GM12874 (cell line): ENCODE measurements at regions not wholly inside any gene's neighbourhood (a gene's known extent, or its start where the extent isn't known, plus 50 kb on each side); places are given as distances from the start of the nearest gene placed in this dataset.

Source experiments
- TF ChIP-seq, protein P1 (sequence below): IDR thresholded peaks from 2 replicates; pipeline ENCODE4 v1.5.1; 2011; ENCODE audit warnings: low read depth, mild to moderate bottlenecking, control low read depth, low read length, moderate library complexity; ENCODE audit not compliant: insufficient read depth

DNA sequence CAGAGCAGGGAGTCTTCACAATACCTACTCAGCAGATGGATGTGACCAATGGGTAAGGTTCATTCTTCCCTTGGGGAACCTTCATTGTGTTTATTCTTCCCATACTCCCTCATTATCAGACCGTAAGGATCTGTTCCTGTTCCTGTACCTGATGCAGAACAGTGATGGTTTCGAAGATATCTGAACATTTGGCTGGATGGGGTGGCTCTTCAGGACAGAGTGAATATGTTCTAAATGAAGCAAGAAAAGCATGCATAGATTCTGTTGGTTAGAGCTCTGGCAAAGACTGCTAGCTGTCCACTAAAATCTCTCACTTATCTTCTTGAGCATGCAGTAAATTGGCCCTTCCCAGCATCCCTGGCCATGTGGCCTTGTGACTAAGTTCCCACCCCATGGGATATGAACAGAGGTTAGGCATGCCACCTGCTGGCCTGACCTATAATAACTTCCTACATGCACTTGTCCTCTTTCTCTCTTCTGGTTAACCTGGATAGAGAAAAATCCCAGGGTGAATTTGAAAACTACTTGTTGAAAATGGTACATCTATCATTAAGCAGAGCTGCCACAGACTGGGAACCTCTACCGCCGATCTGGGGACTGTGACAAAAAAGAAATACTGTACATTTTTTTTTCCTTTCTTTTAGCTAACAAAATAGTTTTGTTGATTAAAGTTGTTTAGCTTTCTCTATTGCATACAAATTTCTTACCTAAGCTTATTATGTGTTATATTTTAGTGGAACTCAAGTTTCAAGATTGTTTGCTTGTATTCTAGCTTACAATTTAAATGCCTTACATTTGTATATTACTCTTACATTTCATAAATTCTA is 60.0 kb upstream of the BANK1 start:
- TF ChIP-seq, protein P1, sequence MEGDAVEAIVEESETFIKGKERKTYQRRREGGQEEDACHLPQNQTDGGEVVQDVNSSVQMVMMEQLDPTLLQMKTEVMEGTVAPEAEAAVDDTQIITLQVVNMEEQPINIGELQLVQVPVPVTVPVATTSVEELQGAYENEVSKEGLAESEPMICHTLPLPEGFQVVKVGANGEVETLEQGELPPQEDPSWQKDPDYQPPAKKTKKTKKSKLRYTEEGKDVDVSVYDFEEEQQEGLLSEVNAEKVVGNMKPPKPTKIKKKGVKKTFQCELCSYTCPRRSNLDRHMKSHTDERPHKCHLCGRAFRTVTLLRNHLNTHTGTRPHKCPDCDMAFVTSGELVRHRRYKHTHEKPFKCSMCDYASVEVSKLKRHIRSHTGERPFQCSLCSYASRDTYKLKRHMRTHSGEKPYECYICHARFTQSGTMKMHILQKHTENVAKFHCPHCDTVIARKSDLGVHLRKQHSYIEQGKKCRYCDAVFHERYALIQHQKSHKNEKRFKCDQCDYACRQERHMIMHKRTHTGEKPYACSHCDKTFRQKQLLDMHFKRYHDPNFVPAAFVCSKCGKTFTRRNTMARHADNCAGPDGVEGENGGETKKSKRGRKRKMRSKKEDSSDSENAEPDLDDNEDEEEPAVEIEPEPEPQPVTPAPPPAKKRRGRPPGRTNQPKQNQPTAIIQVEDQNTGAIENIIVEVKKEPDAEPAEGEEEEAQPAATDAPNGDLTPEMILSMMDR, result peak; percentile 57

DNA sequence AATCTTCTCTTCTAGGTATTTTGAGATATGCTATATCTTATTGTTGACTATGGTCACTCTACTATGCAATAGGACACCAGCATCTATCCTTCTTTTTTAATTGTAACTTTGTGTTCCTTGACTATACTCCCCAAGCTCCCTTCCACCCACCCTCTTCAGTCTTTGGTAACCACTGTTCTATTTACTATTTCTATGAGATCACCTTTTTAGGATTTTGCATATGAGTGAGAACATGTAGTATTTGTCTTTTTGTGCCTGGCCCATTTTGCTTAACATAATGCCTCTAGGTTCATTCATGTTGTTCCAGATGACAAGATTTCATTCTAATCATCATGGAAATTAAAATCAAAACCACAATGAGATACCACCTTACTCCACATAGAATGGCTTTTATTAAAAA is 63.3 kb upstream of the BANK1 start:
- TF ChIP-seq, protein P1, result no peak

DNA sequence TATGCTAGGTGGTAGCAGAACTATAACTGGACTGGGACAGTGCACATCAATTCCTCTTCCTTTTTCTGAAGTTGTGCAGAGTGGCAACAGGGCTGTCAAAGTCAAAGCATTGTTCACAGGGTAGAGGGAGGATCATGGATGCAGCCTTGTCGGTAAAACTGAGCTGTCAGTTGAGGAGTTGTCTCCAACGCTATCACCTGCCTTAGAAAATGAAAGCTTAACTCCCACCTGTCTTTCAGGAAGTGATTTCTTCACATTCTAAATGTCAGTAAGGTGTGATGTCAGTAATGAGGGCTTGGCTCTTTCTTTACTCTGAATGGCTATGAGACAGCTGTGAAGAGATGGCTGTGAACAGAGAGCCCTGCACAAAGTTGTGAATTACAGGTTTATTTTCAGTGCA is 66.4 kb upstream of the BANK1 start:
- TF ChIP-seq, protein P1, result no peak

DNA sequence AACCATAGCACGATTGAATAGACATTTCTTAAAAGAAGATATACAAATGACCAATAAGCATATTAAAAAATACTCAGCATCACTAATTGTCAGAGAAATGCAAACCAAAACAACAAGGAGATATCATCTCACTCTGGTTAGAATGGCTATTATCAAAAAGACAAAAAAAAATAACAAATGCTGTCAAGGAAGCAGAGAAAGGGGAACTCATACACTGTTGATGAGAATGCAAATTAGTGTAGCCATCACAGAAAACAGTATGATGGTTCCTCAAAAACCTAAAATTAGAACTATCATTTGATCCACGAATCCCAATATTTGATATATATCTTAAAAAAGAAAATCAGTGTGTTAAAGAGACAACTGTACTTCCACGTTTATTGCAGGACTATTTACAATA is 71.7 kb upstream of the BANK1 start:
- TF ChIP-seq, protein P1, result no peak

DNA sequence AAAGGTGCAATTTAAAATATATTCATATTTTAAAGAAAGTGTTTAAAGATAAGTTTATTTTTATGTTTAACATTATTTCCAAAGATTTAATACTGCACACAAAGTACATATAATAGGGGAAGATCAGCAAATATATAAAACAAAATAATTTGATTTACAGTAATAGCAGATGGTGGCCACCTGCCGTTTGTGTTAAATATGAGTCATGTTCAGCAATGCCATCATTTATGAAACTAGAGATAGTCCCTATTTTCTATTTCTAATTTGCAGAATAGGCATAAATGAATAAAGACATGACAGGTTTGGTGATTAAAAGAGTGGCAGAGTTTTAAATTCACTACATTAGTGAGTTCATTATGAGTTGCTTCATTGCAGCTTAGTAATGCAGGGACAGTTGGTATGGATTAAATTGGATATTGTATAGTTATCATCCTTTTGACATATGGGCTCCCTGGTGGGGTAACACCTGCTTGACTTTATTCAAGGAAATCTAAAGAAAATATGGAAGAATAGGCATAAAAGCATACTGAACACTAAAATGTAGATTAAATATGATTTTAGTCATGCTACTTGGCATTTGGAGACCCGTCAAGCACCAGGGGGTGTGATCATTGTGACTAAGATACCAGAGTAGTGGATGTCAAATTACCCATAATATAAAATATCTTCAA is 78.8 kb upstream of the BANK1 start:
- TF ChIP-seq, protein P1, result no peak

DNA sequence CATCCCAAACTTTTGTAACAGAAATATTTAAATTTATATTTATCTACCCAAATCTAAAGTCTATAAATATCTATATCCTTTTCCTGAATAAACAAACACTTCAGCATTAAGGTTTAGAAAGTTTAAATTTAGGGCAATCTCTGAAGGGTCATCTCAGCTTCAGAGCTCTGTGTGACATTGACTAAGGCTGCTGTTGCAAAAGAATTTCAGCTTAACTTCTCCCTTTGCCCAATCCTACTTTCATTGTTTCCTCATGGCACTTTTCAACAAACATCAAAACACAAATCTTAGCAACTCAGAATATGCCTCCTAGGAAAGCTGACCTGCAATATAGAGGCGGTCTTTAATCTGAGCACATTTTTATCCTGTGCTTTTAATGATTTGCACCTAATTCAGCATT is 79.7 kb upstream of the BANK1 start:
- TF ChIP-seq, protein P1, result no peak

DNA sequence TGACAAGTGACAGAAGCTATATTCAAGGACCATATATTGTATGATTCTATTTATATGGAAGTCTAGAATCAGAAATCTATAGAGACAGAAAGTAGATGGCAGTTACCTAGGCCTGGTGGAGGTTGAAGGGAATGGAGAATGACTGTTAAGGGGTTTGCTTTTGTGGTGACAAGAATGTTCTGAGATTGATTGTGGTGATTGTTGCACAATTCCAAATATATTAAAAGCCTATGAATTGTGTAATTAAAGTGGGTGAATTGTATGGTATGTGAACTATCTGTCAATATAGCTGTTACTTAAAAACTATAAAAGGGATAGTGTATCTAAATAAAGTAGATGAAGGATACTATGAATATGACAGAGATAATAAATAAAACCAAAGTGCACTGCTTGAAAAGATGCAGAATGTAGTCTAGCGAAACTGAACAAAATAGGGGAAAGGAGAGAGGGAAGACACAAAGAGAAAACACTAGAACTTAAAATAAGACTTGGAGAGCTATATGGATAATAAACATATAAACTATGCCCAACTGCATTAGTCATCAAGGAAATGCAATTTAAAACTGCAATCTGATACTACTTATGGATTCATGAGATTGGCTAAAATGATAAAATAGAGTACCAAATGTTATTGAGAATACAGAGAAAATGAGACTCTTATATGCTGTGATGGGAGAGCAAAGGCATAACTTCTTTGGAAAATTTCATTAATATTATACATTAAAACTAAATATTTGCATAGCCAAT is 82.1 kb upstream of the BANK1 start:
- TF ChIP-seq, protein P1, result no peak
